ENCODE measurements at regions not wholly inside any gene's neighbourhood (a gene's known extent, or its start where the extent isn't known, plus 50 kb on each side); places are given as distances from the start of the nearest gene placed in this dataset.
A peak's percentile ranks its signal among the peaks of the same experiment; 100 is the strongest.

DNA sequence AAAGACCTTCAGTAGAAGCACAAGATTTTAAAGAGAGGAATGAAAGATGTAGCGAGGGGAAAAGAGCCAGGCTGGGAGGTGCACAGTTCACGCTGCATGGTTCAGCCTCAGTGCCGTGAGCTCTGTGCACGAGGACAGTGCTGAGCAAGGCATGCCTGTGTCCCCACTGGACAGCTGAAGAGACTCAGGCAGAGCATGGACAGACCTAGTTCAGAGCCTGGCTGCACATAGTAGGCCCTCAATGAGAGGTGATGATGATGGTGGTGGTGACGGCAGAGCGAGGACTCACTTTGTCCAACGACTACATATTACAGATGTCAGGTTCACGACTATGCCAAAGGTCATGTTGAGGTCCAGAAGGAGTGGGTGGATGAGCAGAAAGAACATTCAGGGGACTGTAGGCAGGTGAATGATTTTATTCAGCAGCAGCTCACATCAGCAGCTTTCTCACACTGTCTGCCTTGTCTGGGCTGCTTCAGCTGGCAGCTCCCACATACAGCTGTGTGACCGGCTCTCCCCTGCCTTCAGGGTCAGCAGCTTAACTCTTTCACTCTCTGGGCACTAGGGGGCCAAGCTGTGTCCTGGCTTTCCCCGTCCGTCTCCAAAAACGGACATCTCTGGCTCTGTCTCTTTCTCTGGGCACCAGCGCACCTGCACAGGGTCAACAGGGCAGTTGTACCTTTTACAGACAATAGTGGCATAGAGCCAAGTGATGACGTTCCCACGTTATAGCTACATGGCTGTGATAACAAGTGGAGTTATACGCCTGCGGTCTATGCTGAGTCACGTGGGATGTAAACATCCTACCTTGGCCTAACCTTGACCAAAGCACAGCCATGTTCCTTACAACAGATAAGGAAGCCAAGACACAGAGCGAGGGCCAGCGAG, 83.4 kb upstream of the KCNK12 start (continued):
- TF ChIP-seq, protein P1, sequence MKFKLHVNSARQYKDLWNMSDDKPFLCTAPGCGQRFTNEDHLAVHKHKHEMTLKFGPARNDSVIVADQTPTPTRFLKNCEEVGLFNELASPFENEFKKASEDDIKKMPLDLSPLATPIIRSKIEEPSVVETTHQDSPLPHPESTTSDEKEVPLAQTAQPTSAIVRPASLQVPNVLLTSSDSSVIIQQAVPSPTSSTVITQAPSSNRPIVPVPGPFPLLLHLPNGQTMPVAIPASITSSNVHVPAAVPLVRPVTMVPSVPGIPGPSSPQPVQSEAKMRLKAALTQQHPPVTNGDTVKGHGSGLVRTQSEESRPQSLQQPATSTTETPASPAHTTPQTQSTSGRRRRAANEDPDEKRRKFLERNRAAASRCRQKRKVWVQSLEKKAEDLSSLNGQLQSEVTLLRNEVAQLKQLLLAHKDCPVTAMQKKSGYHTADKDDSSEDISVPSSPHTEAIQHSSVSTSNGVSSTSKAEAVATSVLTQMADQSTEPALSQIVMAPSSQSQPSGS (IDR thresholded peaks at IDR 0.05; ENCODE audit: low read length), result no peak
- TF ChIP-seq, protein P2, sequence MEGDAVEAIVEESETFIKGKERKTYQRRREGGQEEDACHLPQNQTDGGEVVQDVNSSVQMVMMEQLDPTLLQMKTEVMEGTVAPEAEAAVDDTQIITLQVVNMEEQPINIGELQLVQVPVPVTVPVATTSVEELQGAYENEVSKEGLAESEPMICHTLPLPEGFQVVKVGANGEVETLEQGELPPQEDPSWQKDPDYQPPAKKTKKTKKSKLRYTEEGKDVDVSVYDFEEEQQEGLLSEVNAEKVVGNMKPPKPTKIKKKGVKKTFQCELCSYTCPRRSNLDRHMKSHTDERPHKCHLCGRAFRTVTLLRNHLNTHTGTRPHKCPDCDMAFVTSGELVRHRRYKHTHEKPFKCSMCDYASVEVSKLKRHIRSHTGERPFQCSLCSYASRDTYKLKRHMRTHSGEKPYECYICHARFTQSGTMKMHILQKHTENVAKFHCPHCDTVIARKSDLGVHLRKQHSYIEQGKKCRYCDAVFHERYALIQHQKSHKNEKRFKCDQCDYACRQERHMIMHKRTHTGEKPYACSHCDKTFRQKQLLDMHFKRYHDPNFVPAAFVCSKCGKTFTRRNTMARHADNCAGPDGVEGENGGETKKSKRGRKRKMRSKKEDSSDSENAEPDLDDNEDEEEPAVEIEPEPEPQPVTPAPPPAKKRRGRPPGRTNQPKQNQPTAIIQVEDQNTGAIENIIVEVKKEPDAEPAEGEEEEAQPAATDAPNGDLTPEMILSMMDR (IDR thresholded peaks at IDR 0.05; ENCODE audit: control extremely low read depth in 1 of 3, insufficient read depth in 1 of 3, low read depth in 1 of 3, low read length in 3 of 3), result peak; percentile 61 to 83 (median 73)
- TF ChIP-seq NRF1 (IDR thresholded peaks at IDR 0.05; ENCODE audit: low read depth, low read length), result no peak

Data from H1 (cell line).